ENCODE measurements at regions not wholly inside any gene's neighbourhood (a gene's known extent, or its start where the extent isn't known, plus 50 kb on each side); places are given as distances from the start of the nearest gene placed in this dataset.
"Not testable (repeated sequence)": the region's sequence is repeated elsewhere in the genome, so short reads cannot be mapped to it uniquely, and the experiment has no call there.

DNA sequence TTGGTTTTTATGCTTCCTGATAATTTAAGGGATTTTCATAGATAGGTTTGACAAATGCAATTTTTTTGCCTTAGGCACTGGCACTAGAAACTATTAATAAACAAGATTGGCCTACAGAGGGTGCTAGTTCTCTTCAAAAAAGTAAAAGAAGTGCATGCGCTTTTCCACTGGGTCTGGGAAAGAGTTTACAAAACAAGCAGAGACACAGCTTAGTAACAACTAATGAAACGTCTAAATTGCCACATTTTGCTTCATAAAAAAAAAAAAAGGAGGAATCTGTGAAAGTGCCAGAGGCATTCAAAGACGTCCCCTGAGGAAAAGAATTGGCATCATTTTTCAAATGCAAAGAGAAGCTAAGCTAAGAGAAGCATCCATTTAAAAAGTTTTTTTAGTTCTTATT is 58.3 kb upstream of the EEA1 start:
- peak in 1 of 2 experiments; percentile 20 for DNase-seq

- no peak for DNase-seq
Measured at GRCh38 chr12:92987846-92988621, 58.9 kb upstream of the EEA1 start.

DNA sequence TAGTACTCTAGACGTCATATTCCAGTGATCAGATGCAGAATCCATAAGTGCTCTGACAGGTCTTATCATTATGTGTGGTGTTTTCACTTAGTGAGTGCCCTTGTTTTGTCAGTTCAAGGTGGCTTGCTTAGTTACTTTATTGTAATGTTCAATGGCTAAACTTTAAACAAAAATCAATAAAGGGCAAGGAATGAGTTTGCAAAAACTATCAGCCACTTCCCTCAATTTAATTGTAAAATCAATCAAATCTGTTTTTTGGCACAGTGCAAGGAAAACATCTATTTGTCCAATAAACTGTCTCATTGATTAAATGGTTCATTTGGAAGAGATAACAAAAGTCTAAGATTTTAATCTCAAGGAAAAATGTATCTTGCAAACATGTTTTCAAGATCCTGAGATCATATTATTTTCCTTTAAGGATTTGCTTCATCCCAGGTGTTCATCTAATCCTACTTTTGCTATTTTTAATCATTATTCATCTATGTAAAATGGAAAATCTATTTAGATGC is 59.6 kb upstream of the EEA1 start:
- no peak for DNase-seq

- no peak for DNase-seq
Measured at GRCh38 chr12:92989715-92990484, 60.8 kb upstream of the EEA1 start.

- DNase-seq = no peak
Measured at GRCh38 chr12:92991134-92991533, 62.0 kb upstream of the EEA1 start.

GRCh38 chr12:92992041-92992440 is 62.9 kb upstream of the EEA1 start:
- no peak for DNase-seq

- DNase-seq = no peak
Measured at GRCh38 chr12:92993259-92993658, 64.2 kb upstream of the EEA1 start.

- DNase-seq = no peak
Measured at GRCh38 chr12:92995258-92995903, 66.3 kb upstream of the EEA1 start.

DNA sequence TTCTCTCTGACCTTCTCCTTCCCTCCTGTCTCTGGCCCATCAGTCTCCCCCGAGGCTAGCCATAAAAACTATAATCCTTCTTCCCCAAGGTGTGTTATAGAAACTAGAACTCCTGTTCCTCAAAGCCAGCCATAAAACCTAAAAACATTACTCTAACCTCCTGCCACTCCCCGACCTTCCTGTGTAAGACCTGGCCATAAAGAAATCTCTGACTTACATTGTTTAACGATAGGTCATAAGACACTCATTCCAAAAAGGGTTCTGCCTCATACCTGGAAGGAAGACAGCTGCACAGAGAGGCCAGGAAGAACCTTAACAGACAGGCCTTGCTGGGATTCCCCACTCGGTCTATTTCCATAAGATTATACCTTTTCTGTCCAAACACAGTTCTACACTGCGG is 70.9 kb upstream of the EEA1 start:
- DNase-seq = no peak

- no peak for DNase-seq
Measured at GRCh38 chr12:93001407-93001806, 72.3 kb upstream of the EEA1 start.

- DNase-seq = no peak
Measured at GRCh38 chr12:93002293-93003054, 73.4 kb upstream of the EEA1 start.

DNA sequence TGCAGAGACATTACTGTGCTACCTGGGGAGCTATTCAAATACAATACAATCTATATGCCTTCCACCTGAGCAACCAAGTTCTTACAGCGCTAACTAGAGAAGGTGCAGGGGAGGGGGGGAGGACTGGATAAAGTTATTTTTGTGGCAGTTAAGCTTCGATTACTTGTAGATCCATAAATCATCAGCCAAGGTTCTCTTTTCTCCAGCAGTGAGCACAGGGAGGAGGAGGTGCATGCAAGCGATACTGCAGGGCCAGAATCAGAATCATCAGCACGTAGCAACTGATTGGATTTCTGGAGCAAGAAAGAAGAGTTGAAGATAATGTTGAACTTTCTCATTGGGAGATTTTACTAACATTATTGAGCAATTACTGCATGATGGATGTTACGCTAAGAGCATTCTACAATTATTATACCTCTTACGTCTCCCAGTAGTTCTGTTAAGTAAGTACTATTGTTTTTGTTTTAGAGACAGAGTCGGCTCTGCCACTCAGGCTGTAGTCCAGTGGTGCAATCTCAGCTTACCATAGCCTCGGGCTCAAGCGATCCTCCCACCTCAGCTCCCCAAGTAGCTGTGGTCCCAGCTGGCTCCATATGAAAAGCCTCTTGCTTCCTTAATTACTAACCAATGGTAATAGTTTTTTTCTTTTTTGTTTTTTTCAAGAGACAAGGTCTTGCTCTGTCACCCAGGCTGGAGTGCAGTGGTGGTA is 74.6 kb upstream of the EEA1 start:
- no peak for DNase-seq

DNA sequence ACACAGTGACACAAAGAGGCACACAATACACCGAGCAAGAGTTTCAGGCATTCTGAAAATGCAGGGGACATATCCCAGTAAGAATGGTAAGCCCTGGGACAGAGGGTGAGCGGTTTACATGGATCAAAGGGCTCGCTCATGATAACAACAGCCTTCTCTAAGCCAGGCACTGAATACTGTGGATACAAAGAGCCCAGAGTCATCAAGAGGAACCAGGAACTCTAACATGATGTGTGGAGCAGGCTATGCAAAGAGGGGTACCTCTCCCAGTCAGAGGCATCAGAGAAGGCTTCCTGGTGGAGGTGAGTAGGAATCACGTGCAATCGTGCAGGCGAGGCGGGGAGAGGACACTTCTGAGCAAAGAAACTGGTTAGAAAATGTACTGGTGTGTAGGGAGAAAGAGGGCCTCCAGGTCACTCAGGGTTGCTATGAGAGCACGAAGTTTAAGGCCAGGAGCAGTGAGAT is 76.9 kb upstream of the EEA1 start:
- DNase-seq = no peak

DNA sequence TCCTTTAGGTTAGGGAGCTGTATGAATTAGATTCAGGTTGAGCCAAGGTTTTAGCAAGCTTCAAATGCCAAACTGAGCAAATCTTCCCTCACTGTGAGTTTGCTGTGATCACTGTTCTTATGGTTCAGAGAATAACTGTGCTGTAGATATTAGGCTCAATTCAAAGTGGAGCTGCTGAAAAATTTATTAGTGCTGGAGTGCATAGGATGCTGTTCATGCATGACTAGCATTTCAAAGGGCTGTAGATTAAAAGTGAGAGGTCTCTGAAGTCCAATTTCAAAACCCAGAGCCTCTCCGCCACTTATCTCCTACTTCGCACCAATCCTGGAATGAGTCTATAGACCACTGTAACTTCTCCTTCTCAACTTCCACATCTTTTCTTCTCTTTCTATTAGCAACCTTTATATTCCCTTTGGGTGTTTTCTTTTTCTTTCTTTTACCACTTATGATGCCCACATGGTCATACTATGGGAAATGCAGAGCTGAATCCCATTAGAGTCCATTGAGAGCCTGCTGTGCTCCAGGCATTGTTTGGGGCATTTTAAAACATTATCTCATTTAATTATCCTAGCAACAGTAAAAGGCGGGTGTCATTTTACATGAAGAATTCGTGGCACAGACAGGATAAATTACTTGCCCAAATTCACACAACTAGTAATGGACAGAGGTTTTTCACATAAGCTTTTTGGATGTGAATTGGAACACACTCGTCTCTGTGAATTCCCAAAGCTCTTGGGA is 77.5 kb upstream of the EEA1 start:
- no peak for DNase-seq

DNA sequence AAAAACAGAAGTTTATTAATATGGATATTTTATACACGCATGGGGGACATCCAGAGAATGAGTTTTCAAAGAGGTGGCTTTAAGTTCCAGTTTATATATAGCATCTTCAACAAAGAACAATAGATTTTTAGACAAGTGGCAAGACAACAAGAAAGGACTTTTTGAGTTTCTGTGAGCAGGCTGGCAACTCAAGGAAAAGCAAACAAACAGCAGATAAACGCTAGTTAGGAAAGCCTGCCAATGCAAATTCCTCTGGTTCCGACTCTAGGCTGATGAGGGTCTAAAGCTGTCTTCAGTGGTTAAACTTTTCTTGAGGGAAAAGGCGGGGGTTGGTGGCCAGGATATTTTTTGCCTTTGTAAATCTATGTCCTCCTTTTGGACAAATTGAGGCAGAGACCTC is 78.4 kb upstream of the EEA1 start:
- no peak for DNase-seq

DNA sequence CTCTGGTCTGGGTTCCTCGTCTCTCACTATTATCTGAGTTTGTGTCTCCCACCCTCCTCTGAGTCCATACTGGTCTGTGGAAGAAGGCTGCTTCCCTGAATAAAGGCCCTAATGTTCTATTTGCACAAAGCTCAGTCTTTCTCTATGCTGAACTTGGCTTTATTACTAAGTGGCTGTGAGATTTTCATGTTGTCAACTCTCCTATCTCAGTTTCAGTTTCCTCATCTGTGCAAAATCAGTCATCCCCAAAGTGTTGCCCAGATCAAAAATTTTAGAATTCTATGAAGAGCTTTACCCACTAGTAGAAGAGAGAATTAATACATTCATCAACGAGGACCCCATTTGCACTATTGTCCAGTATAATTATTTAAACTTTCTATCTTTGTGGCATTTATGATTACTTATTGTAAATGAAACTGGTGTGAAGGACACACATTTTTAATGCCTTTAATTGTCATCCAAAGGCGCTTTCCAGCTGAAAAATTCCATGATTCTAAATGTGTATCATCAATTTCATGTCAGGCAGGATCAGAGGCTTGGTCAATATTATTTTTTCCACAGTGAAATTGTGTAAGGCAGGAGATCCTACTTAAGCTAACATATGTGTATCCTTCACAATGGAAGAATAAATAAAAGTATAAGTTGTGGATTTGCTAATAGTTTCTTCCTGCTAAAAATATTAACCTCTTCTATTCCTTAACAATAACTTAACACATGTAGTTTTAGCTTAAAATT is 79.1 kb upstream of the EEA1 start:
- no peak for DNase-seq

DNA sequence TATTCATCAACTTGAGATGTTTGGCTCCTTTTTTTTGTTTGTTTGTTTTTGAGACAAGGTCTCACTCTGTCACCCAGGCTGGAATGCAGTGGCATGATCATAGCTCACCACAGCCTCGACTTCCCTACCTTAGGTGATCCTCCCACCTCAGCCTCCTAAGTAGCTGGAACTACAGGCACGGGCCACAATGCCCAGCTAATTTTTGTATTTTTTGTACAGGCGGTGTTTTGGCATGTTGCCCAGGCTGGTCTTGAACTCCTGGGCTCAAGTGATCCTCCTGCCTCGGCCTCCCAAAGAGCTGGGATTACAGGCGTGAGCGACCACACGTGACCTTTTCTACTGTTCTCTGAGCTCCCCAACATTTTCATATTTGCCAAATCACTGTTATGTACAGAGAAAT is 79.8 kb upstream of the EEA1 start:
- not testable (repeated sequence) for DNase-seq

GRCh38 chr12:93009533-93009932 is 80.4 kb upstream of the EEA1 start:
- DNase-seq = no peak

DNA sequence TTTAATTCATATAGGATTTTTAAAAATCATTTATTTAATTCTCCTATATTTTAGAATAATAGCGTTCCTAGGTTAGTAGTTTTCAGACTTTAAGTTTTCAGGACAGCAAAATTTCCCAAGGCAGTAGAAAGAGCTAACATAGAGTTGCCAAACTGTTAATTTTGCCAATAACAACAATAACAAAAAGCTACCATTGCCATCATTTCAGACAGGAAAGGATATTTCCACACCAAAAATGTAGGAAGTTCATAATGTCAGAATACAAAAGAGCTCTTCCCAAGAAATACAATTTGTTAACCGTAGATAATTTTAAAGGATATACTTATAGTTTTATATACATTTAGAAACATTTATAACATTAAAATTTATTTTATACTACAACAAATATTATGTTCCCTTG is 81.4 kb upstream of the EEA1 start:
- DNase-seq = no peak

DNA sequence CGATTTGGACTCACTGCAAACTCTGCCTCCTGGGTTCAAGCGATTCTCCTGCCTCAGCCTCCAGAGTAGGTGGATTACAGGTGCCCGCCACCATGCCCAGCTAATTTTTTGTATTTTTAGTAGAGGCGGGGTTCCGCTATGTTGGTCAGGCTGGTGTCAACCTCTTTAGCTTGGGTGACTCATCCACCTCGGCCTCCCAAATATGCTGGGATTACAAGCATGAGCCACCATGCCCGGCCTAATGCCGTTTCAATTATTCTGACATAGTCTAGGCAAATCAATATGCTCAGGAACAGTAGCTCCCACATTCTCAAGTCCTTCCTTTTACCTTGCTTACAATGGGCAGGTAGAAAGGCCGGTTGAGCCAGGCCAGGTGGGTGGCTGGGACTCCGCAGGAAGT is 82.0 kb upstream of the EEA1 start:
- no peak for DNase-seq
